Islet precursor cell (in vitro differentiated cells): ENCODE measurements at regions not wholly inside any gene's neighbourhood (a gene's known extent, or its start where the extent isn't known, plus 50 kb on each side); places are given as distances from the start of the nearest gene placed in this dataset.

Experiments used
- DNase-seq: peaks from one replicate; pipeline ENCODE4 v3.0.0-alpha.2; 2018

DNA sequence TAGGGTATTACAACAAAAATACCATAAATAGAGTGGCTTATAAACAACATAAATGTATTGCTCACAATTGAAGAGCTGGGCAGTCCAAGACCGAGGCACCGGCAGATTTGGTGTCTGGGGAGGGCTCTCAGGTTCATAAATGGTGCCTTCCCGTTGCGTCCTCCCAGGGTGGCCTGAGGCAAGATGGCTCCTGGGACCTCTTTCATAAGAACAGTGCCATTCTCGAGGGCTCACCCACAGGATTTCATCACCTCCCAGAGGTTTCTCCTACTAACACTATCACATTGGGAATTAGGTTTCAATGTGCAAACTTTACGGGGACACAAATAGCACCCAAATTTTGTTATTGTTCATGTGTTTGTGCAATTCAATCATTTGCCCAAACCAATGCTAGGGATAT lies 793.5 kb upstream of the HS6ST1 start:
- no peak for DNase-seq

GRCh38 chr2:129113776-129114175 lies 795.1 kb upstream of the HS6ST1 start:
- DNase-seq = no peak

DNA sequence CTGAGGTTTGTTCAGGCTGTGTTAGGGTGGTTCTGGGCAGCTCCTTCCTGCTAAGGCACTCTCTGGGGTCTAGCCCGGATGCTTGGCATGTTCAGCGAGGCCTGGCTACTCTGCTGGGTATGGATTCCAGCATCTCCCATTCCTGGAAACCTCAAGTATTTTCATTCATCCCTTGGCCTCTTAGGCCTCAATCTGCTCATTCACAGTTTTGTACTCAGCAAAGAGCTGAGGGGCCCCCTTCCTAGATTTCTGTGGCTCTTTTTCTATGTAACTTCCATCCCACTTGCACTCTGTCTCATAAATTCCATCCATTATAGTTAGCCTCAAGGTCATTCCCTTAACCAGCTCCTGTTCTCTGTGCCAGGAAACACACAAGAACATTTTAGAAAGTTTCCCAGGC lies 798.8 kb upstream of the HS6ST1 start:
- no peak for DNase-seq

DNA sequence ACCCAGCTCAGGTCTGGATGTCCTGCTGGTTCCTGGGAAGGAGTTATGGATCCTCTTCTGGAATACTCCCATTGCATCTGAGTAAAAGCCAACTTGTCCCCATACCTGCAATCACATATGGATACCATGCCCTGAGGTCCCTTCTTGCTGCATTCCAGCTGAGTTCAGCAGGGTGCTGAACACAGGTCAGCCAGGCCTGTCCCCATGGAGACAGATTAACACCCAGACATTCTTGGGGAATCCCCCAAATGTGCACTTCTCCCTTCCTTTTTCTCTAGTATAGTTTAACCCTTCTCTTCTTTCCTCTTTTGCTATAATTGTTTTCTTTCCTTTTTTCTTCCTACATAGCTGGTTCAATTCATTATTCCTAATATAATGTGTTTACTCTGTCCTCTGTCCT lies 799.6 kb upstream of the HS6ST1 start:
- DNase-seq = no peak

DNA sequence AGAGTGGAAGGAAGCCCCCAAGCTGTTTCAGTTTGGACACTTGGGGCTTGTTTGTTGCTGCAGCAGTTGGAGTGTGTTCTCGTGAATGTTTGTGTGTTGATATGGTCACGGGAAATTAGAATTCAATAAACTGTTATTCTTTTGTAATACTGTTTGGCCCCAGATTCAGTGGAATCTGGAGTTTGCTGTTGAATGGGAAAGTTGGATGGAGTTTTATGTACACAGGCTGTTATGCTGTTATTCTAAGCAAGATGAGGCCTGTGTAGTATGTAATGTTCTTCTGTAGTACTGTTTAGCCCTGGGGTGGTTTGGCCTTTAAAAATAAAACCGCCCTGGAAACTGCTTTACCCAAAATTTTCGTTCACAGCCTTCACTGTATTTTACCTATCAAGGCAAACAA lies 810.4 kb upstream of the HS6ST1 start:
- DNase-seq = no peak

DNA sequence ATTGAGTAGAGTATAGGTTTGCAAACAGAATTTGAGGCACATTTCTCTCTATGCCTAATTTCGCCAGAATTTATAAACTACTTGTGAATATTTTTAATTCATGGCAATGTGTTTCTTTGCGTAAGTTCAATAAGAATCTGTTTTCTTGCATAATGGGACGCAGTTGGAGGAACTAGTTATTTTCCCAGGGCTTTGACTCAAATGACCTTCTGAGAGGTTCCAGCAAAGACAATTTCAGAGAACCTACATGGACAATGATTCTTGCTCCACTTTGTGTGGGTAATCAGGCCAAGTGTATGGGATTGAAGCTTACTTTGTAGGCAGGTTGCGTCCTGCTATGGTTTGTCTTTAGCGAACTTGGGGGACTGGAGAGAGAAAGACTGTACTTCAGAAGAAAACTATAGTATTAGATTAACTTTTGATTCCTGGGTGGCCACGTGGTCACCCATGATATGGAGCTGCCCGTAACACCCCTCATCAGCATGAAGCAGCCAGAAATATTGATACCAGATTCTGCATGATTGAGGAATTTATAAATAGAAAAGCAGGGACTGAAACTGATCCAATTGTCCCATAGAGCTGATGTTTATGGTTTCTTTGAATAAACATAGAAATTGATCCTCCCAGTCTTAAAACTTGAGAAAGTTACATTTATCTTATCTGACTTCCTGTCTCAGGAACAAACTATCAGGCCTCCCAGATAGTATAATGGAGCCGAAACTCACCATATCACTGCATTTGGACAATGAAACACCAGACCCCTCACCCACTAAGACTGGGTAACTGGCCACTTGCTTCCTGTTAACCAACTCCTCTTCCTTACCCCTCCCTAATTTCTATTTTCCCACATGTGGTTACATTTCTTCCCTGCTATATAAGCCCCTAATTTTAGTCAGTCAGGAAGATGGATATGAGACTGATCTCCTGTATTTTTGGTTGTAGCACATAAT lies 815.3 kb upstream of the HS6ST1 start:
- DNase-seq = no peak

GRCh38 chr2:129135017-129135416 lies 816.3 kb upstream of the HS6ST1 start:
- DNase-seq = no peak

GRCh38 chr2:129139380-129139779 lies 820.7 kb upstream of the HS6ST1 start:
- no peak for DNase-seq

DNA sequence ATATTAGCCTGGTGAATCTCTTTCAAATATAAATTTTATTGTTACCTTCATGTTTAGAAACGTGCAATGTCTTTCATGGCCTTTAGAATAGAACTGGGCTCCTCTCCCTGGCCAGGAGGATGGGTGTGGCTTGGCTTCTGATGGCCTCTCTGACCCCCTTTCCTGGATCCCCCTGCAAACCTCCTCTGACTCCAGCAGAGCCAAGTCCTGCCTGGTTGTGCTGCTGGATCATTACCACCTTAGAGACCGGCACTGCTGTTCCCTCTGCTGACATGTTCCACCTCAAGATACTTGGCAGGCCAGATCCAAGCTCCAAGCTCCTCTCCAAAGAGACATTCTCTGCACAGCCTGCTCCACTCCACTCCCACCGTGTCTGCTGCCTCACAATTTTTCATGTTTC lies 823.8 kb upstream of the HS6ST1 start:
- no peak for DNase-seq

DNA sequence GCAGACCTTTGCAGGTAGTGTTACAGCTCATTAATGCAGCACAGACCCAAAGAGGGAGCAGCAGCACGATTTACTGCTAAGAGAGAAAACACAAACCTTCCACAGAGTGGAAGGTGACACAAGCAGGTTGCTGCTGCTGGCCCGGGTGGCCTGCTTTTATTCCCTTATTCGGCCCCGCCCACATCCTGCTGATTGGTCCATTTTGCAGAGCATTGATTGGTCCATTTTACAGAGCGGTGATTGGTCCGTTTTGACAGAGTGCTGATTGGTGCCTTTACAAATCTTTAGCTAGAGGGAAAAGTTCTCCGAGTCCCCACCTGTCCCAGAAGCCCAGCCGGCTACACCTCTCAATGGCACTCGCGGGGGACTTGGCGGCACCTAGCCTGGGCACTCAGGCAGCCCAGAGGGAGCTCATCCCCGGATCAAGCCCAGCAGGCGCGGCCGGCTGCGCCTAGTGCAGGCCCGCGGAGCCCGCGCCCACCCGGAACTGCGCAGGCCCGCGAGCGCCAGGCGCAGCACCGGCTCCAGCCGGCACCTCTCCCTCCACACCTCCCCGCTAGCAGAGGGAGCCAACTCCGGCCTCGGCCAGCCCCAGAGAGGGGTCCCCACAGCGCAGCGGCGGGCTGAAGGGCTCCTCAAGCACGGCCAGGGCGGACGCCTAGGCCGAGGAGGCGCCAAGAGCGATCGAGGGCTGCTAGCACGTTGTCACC lies 825.6 kb upstream of the HS6ST1 start:
- DNase-seq = no peak

GRCh38 chr2:129152514-129152913 lies 827.0 kb upstream of the RAB6C start:
- peak; percentile 65 for DNase-seq

GRCh38 chr2:129160879-129161278 lies 818.6 kb upstream of the RAB6C start:
- DNase-seq = no peak

- no peak for DNase-seq
Measured at GRCh38 chr2:129164220-129164949, 815.1 kb upstream of the RAB6C start.

DNA sequence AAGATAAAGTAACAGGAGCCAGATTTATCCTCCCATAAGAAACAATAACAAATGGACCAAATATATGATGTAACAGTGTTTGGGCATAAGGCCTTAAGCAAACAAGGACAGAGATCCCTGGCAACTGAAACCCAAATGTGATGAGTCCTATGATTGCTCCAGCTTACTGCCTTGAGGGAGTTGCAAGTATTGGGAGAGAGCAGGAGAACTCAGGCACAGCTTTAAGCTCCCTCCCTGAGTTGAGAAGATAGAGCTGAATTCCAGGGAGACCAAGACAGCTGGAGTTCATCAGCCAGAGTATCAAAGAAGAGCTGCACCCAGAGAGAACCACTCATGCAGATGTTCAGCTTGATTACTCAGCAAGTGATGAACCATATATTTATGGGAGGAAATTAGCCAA lies 814.5 kb upstream of the RAB6C start:
- no peak for DNase-seq

- no peak for DNase-seq
Measured at GRCh38 chr2:129167456-129167855, 812.0 kb upstream of the RAB6C start.

- DNase-seq = no peak
Measured at GRCh38 chr2:129170570-129170969, 808.9 kb upstream of the RAB6C start.

DNA sequence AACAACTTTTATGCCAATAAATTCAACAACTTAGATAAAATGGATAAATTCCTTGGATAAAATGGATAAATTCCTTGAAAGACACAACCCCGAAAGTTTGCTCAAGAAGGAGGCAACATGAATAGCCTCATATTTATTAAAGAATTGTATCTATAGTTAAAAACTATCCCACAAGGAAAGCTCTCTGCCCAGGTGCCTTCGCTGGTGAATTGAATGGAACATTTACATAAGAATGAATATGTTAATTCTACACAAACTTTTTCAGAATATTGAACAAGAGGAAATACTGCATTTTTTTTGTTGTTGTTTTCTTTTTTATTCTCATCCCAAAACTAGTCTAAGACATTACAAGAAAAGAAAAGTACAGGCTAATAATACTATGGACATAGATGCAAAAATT lies 805.3 kb upstream of the RAB6C start:
- DNase-seq = no peak

GRCh38 chr2:129175051-129175450 lies 804.4 kb upstream of the RAB6C start:
- DNase-seq = no peak

GRCh38 chr2:129176375-129176774 lies 803.1 kb upstream of the RAB6C start:
- no peak for DNase-seq

DNA sequence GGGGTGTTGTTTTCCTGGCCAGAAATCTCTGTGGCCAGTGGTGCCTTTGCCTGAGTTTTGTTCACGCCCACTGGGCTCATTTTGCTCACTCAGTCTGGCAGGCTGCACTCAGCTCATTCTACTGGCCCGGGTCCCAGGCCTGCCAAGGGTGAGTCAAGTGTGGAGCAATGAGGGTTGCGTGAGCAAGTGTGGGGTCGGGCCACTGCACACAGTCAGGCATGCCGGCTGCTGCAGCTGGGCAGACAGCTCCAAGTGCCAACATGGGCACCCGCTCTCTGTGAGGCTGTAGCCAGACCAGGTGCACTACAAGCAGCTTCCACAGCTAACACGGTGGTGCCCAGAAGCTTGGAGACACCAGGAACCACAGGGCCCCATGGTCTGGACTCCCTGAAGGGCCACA lies 801.1 kb upstream of the RAB6C start:
- no peak for DNase-seq

- DNase-seq = no peak
Measured at GRCh38 chr2:129179199-129179598, 800.3 kb upstream of the RAB6C start.

GRCh38 chr2:129180124-129180716 lies 799.2 kb upstream of the RAB6C start:
- DNase-seq = no peak

GRCh38 chr2:129181433-129181832 lies 798.0 kb upstream of the RAB6C start:
- no peak for DNase-seq
